NT2/D1 (cell line): ENCODE measurements at regions not wholly inside any gene's neighbourhood (a gene's known extent, or its start where the extent isn't known, plus 50 kb on each side); places are given as distances from the start of the nearest gene placed in this dataset.

Source experiments
- YY1 ChIP-seq: IDR thresholded peaks from 2 replicates; pipeline ENCODE4 v1.6.1; 2011; ENCODE audit not compliant: insufficient read length, insufficient read depth
- ZNF274 ChIP-seq: IDR thresholded peaks from 2 replicates; pipeline ENCODE4 v1.6.1; 2011; ENCODE audit warnings: mild to moderate bottlenecking, low read depth, low read length

- TF ChIP-seq ZNF274 (no peak), YY1 (no peak)
Measured at GRCh38 chr7:32670110-32671025, 175.1 kb downstream of the AVL9 start.
